ENCODE measurements at regions not wholly inside any gene's neighbourhood (a gene's known extent, or its start where the extent isn't known, plus 50 kb on each side); places are given as distances from the start of the nearest gene placed in this dataset.

- intact Hi-C loops (cut with DNase I): no loop called here
- H3K27ac ChIP-seq: no peak overlapping the region
- no peak for DNase-seq (ENCODE audit: extremely low spot score in 2 of 2)
These were observed 202.6 kb upstream of the PRPS1L1 start for GRCh38 chr7:18230271-18230670.

GRCh38 chr7:18231854-18232253 is 204.2 kb upstream of the PRPS1L1 start:
- DNase-seq (ENCODE audit: extremely low spot score in 2 of 2): no peak
- Histone ChIP-seq H3K27ac (no peak overlapping the region), H3K27me3 (no peaks in the 10 kb centered on the region), H3K4me3 (no peak overlapping the region), H3K4me1 (peaks cover 4% of the 10 kb centered on the region), H3K36me3 (no peaks in the 10 kb centered on the region), H3K9me3 (no peaks in the 10 kb centered on the region)
- TF ChIP-seq POLR2AphosphoS5 (IDR thresholded peaks at IDR 0.05; ENCODE audit: insufficient read depth in 1 of 2, low read depth in 1 of 2): no peak
- TF ChIP-seq, protein P1, sequence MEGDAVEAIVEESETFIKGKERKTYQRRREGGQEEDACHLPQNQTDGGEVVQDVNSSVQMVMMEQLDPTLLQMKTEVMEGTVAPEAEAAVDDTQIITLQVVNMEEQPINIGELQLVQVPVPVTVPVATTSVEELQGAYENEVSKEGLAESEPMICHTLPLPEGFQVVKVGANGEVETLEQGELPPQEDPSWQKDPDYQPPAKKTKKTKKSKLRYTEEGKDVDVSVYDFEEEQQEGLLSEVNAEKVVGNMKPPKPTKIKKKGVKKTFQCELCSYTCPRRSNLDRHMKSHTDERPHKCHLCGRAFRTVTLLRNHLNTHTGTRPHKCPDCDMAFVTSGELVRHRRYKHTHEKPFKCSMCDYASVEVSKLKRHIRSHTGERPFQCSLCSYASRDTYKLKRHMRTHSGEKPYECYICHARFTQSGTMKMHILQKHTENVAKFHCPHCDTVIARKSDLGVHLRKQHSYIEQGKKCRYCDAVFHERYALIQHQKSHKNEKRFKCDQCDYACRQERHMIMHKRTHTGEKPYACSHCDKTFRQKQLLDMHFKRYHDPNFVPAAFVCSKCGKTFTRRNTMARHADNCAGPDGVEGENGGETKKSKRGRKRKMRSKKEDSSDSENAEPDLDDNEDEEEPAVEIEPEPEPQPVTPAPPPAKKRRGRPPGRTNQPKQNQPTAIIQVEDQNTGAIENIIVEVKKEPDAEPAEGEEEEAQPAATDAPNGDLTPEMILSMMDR (IDR thresholded peaks at IDR 0.05): no peak
- TF ChIP-seq POLR2A (IDR thresholded peaks at IDR 0.05): no peak
- intact Hi-C loops (cut with DNase I): no loop called here

More at GRCh38 chr7:18230271-18230670, 202.6 kb upstream of the PRPS1L1 start:
- Histone ChIP-seq H3K9me3 (no peaks in the 10 kb centered on the region), H3K4me3 (no peak overlapping the region), H3K4me1 (peaks cover 3% of the 10 kb centered on the region), H3K36me3 (no peaks in the 10 kb centered on the region), H3K27me3 (no peaks in the 10 kb centered on the region)
- TF ChIP-seq, protein P1 (IDR thresholded peaks at IDR 0.05): no peak
- TF ChIP-seq POLR2A (IDR thresholded peaks at IDR 0.05) (no peak), POLR2AphosphoS5 (IDR thresholded peaks at IDR 0.05; ENCODE audit: insufficient read depth in 1 of 2, low read depth in 1 of 2) (no peak)

GRCh38 chr7:18234519-18234918 is 206.9 kb upstream of the PRPS1L1 start:
- no peak overlapping the region for H3K4me3 ChIP-seq
- H3K4me1 ChIP-seq: peaks cover 7% of the 10 kb centered on the region
- H3K9me3 ChIP-seq: no peaks in the 10 kb centered on the region
- H3K27ac ChIP-seq: no peak overlapping the region
- TF ChIP-seq POLR2AphosphoS5 (IDR thresholded peaks at IDR 0.05; ENCODE audit: insufficient read depth in 1 of 2, low read depth in 1 of 2) (no peak), POLR2A (IDR thresholded peaks at IDR 0.05) (no peak)
- TF ChIP-seq, protein P1 (IDR thresholded peaks at IDR 0.05): no peak
- no peaks in the 10 kb centered on the region for H3K27me3 ChIP-seq
- intact Hi-C loops (cut with DNase I): no loop called here
- no peaks in the 10 kb centered on the region for H3K36me3 ChIP-seq
- no peak for DNase-seq (ENCODE audit: extremely low spot score in 2 of 2)

DNA sequence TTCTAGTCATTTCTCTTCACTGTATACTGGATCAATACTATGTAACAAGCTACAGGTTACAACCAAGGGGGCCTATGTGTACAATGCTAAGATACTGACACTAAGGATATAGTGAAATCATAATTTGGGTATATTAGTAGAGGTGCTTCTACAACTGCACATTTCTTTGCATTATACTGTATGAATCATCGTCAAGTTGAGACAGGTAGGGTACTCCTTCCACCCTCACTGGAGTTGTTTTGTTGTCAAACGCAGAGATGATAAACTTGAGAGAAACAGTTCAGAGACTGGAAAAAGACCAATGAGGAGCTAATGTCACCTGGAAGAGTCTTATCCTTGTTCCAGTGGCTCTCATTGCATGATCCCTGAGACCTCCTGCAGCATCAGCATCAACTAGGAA is 208.2 kb upstream of the PRPS1L1 start:
- Histone ChIP-seq H3K27me3 (no peaks in the 10 kb centered on the region), H3K27ac (no peak overlapping the region)
- intact Hi-C loops (cut with DNase I): no loop called here

GRCh38 chr7:18239212-18239611 is 211.6 kb upstream of the PRPS1L1 start:
- H3K27ac ChIP-seq: no peak overlapping the region
- DNase-seq (ENCODE audit: extremely low spot score in 2 of 2): no peak
- intact Hi-C loops (cut with DNase I): no loop called here
- TF ChIP-seq POLR2AphosphoS5 (IDR thresholded peaks at IDR 0.05; ENCODE audit: insufficient read depth in 1 of 2, low read depth in 1 of 2) (no peak), POLR2A (IDR thresholded peaks at IDR 0.05) (no peak)
- TF ChIP-seq, protein P1 (IDR thresholded peaks at IDR 0.05): no peak
- no peak overlapping the region for H3K4me3 ChIP-seq
- H3K9me3 ChIP-seq: no peaks in the 10 kb centered on the region
- H3K36me3 ChIP-seq: no peaks in the 10 kb centered on the region
- H3K4me1 ChIP-seq: peaks cover 4% of the 10 kb centered on the region
- H3K27me3 ChIP-seq: no peaks in the 10 kb centered on the region

More for the DNA sequence above, 208.2 kb upstream of the PRPS1L1 start:
- Histone ChIP-seq H3K4me3 (no peak overlapping the region), H3K4me1 (peaks cover 4% of the 10 kb centered on the region), H3K36me3 (no peaks in the 10 kb centered on the region), H3K9me3 (no peaks in the 10 kb centered on the region)
- DNase-seq (ENCODE audit: extremely low spot score in 2 of 2): no peak
- TF ChIP-seq POLR2A (IDR thresholded peaks at IDR 0.05) (no peak), POLR2AphosphoS5 (IDR thresholded peaks at IDR 0.05; ENCODE audit: insufficient read depth in 1 of 2, low read depth in 1 of 2) (no peak)
- TF ChIP-seq, protein P1 (IDR thresholded peaks at IDR 0.05): no peak
